Endothelial cell of umbilical vein (primary cell): ENCODE measurements at regions not wholly inside any gene's neighbourhood (a gene's known extent, or its start where the extent isn't known, plus 50 kb on each side); places are given as distances from the start of the nearest gene placed in this dataset.

ENCODE experiments used
- BruUV-seq: library from RNA; stranded (reverse); fragments of 400-500 nt; replicated peaks from 2 replicates; lab custom pipeline; 2021; lab: Mats Ljungman, UMichigan
- CTCF ChIA-PET: fragments of 300-600, 350-600 bp; sonication (Branson Sonifier 250); formaldehyde crosslinking; loops from one replicate; lab custom pipeline; 2021; ENCODE audit warnings: antibody characterized with exemption, inconsistent platforms; lab: Charles Lee
- POLR2A ChIA-PET: fragments of 300-600, 350-600 bp; sonication (Branson Sonifier 250); formaldehyde crosslinking; loops from one replicate; lab custom pipeline; 2021; ENCODE audit warnings: antibody characterized with exemption, inconsistent platforms; lab: Charles Lee
- DNase-seq: peaks from one replicate; pipeline ENCODE4 v3.0.0-alpha.2; 2011; ENCODE audit warnings: low read depth, low spot score
- FAIRE-seq: peaks from 2 replicates; lab custom pipeline; 2011; peaks lifted over from hg19 to GRCh38; lab: Jason Lieb, UNC
- H2AFZ ChIP-seq: 2 replicates; pipeline ENCODE4 v1.6.0; 2012; ENCODE audit warnings: low read depth, low read length, control low read depth, inconsistent platforms
- H3K27ac ChIP-seq: 2 replicates; pipeline ENCODE4 v1.5.1; 2011; ENCODE audit warnings: low read depth, mild to moderate bottlenecking, control low read depth, low read length, moderate library complexity; ENCODE audit not compliant: insufficient read depth
- H3K27me3 ChIP-seq, 2 experiments: 2 replicates each; pipeline versions ENCODE4 v1.6.0 to v1.6.1; 2011; ENCODE audit warnings: low read length in 2 of 2, mixed read lengths in 1 of 2; ENCODE audit not compliant: control insufficient read depth in 2 of 2, insufficient read depth in 2 of 2
- H3K36me3 ChIP-seq, 2 experiments: 2 replicates in 1 of 2; 3 replicates in 1 of 2; pipeline ENCODE4 v1.5.1; 2011; ENCODE audit warnings: low read length in 2 of 2, mild to moderate bottlenecking in 1 of 2, moderate library complexity in 1 of 2; ENCODE audit not compliant: control insufficient read depth in 2 of 2, insufficient read depth in 2 of 2; ENCODE audit errors: extremely low read depth in 1 of 2
- H3K4me1 ChIP-seq: 3 replicates; pipeline ENCODE4 v1.5.1; 2011; ENCODE audit warnings: mild to moderate bottlenecking, low read length; ENCODE audit not compliant: control insufficient read depth, insufficient read depth; ENCODE audit errors: extremely low read depth
- H3K4me2 ChIP-seq: 2 replicates; pipeline ENCODE4 v1.6.1; 2011; ENCODE audit warnings: low read length, control low read depth, mixed read lengths; ENCODE audit not compliant: insufficient read depth
- H3K4me3 ChIP-seq, 3 experiments: fragments of 200-600 bp in 1 of 3; sonication (generic), shearing (Covaris generic) in 1 of 3; replicated peaks in 1 of 3; 2 replicates each; pipeline ENCODE4 v1.5.1; 2011 to 2016; ENCODE audit warnings: control low read depth in 3 of 3, low read length in 3 of 3, mild to moderate bottlenecking in 2 of 3, inconsistent platforms in 1 of 3, low read depth in 1 of 3, moderate library complexity in 1 of 3; ENCODE audit not compliant: insufficient read depth in 1 of 3
- H3K79me2 ChIP-seq: 2 replicates; pipeline ENCODE4 v1.6.0; 2012; ENCODE audit warnings: low read length, inconsistent platforms; ENCODE audit not compliant: control insufficient read depth, insufficient read depth
- H3K9ac ChIP-seq: replicated peaks from 2 replicates; pipeline ENCODE3; 2011; ENCODE audit warnings: low read length, control low read depth; ENCODE audit not compliant: insufficient read depth; ENCODE audit errors: extremely low read depth
- H3K9me1 ChIP-seq: replicated peaks from 3 replicates; pipeline ENCODE4 v1.6.0; 2011; ENCODE audit warnings: mild to moderate bottlenecking, low read length; ENCODE audit not compliant: control insufficient read depth, insufficient read depth; ENCODE audit errors: extremely low read depth
- H3K9me3 ChIP-seq: replicated peaks from 2 replicates; pipeline ENCODE4 v1.5.1; 2012; ENCODE audit warnings: low read length, inconsistent platforms; ENCODE audit not compliant: control insufficient read depth, insufficient read depth
- H4K20me1 ChIP-seq: replicated peaks from 2 replicates; pipeline ENCODE3; 2011; ENCODE audit warnings: mild to moderate bottlenecking, low read length; ENCODE audit not compliant: control insufficient read depth, insufficient read depth; ENCODE audit errors: extremely low read depth
- EZH2 ChIP-seq: IDR thresholded peaks from 2 replicates; pipeline ENCODE4 v1.6.1; 2012; ENCODE audit warnings: borderline replicate concordance, low read depth, mild to moderate bottlenecking, moderate library complexity, low read length, inconsistent platforms; ENCODE audit not compliant: severe bottlenecking
- FOS ChIP-seq: IDR thresholded peaks from 2 replicates; pipeline ENCODE4 v1.6.1; 2011; ENCODE audit warnings: mild to moderate bottlenecking, low read length, moderate library complexity, borderline replicate concordance; ENCODE audit not compliant: insufficient read depth
- GATA2 ChIP-seq: IDR thresholded peaks from 2 replicates; pipeline ENCODE4 v1.7.0; 2011; ENCODE audit warnings: low read depth, mild to moderate bottlenecking, moderate library complexity, mixed read lengths, low read length; ENCODE audit not compliant: insufficient read length, insufficient read depth
- JUN ChIP-seq: IDR thresholded peaks from 2 replicates; pipeline ENCODE4 v1.6.1; 2011; ENCODE audit warnings: borderline replicate concordance, low read depth; ENCODE audit not compliant: insufficient read length, insufficient read depth
- MYC ChIP-seq: IDR thresholded peaks from one replicate; pipeline ENCODE4 v1.6.1; 2011; ENCODE audit warnings: mild to moderate bottlenecking, low read depth, low read length
- POLR2A ChIP-seq: IDR thresholded peaks from 2 replicates; pipeline ENCODE4 v1.6.1; 2012; ENCODE audit warnings: low read depth, mild to moderate bottlenecking, control low read depth, low read length
- POLR2AphosphoS5 ChIP-seq: IDR thresholded peaks from 2 replicates; pipeline ENCODE4 v1.6.1; 2012; ENCODE audit warnings: low read depth, mild to moderate bottlenecking, control low read depth, low read length, moderate library complexity; ENCODE audit not compliant: insufficient read depth
- dilution Hi-C: fragments of 300-500 bp; cut with MboI; formaldehyde crosslinking; loops from one replicate; pipeline ENCODE4 v1.15.0; 2019; ENCODE audit warnings: low sequenced_read_pairs; ENCODE audit not compliant: extremely low pct_ligation_motif_present
- intact Hi-C: fragments of 100-400 bp; cut with micrococcal nuclease; formaldehyde crosslinking; loops from one replicate; pipeline ENCODE4 v1.10.0; 2022
- TF ChIP-seq, protein P1 (sequence below), 2 donors: IDR thresholded peaks; 1 replicate in 1 of 2; 2 replicates in 1 of 2; pipeline ENCODE4 v1.5.1; 2011; ENCODE audit warnings: low read length in 2 of 2, mild to moderate bottlenecking in 2 of 2, moderate library complexity in 2 of 2, control low read depth in 1 of 2, inconsistent platforms in 1 of 2, low read depth in 1 of 2; ENCODE audit not compliant: insufficient read depth in 1 of 2; ENCODE audit errors: extremely low read depth in 1 of 2
- TF ChIP-seq, protein P2 (sequence below): IDR thresholded peaks from 2 replicates; pipeline ENCODE4 v1.6.1; 2011; ENCODE audit not compliant: insufficient read depth, insufficient read length

DNA sequence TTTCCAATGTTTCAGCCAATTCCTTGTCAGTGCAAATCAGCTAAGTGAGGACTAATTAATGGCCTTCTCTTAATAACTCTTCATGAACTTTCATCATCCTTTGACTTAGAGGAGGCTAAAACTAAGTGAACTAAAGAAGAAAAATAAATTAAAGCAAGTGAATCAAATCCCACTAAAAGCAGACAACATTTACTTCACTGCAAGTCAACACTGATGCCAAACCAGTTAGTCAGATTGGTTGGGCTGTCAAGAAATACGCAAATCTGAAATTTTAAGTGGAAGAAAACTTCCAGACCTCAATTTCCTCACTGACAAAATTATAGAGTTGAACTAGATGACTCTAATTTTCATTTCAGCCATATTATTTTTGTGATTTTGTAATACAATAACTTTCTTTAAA lies 137.2 kb upstream of the PRLR start:
- H3K27me3 ChIP-seq, result no peaks in the 10 kb centered on the region
- H3K4me1 ChIP-seq, result no peaks in the 10 kb centered on the region
- ChIA-PET POLR2A (no interaction called here), CTCF (no interaction called here)
- no peak overlapping the region for H3K27ac ChIP-seq
- H4K20me1 ChIP-seq, result no peaks in the 10 kb centered on the region
- no peaks in the 10 kb centered on the region for H3K9me1 ChIP-seq
- no peaks in the 10 kb centered on the region for H3K9me3 ChIP-seq
- no peak for DNase-seq
- no peak for TF ChIP-seq MYC
- TF ChIP-seq POLR2A, result no peak
- TF ChIP-seq, protein P1, sequence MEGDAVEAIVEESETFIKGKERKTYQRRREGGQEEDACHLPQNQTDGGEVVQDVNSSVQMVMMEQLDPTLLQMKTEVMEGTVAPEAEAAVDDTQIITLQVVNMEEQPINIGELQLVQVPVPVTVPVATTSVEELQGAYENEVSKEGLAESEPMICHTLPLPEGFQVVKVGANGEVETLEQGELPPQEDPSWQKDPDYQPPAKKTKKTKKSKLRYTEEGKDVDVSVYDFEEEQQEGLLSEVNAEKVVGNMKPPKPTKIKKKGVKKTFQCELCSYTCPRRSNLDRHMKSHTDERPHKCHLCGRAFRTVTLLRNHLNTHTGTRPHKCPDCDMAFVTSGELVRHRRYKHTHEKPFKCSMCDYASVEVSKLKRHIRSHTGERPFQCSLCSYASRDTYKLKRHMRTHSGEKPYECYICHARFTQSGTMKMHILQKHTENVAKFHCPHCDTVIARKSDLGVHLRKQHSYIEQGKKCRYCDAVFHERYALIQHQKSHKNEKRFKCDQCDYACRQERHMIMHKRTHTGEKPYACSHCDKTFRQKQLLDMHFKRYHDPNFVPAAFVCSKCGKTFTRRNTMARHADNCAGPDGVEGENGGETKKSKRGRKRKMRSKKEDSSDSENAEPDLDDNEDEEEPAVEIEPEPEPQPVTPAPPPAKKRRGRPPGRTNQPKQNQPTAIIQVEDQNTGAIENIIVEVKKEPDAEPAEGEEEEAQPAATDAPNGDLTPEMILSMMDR (IDR thresholded peaks at IDR 0.05; ENCODE audit: extremely low read depth in 1 of 2, insufficient read depth in 1 of 2, low read depth in 1 of 2, low read length in 2 of 2), result no peak
- H2AFZ ChIP-seq, result no peak overlapping the region
- dilution Hi-C loops (no loop called here), intact Hi-C loops (no loop called here)
- no peak overlapping the region for H3K4me2 ChIP-seq
- no peak overlapping the region for H3K9ac ChIP-seq
- BruUV-seq, result no TSS peak
- no peak for FAIRE-seq
- H3K4me3 ChIP-seq, result no peak overlapping the region
- H3K79me2 ChIP-seq, result no peaks in the 10 kb centered on the region
- no peaks in the 10 kb centered on the region for H3K36me3 ChIP-seq

DNA sequence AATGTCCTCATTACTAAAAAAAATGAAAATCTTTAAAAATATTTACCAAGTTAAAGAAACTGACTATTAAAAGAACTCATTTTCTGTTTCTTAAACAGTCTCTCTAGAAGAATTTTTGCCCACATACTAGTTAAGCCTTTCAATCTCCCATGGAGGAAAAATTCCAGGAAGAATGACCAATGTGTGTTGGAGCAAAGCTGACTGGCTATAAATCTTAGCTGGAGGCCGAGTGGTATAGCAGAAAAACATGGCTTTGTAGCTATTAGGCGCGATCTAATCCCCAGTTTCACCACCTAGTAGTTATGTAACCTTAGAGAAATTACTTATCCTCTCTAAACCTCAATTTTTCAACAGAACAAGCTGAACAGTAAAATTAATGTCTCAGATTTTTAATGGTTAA lies 135.5 kb upstream of the PRLR start:
- POLR2A ChIA-PET, result no interaction called here
- CTCF ChIA-PET, result no interaction called here
- Histone ChIP-seq H3K27me3 (no peaks in the 10 kb centered on the region), H3K9me3 (no peaks in the 10 kb centered on the region), H3K36me3 (no peaks in the 10 kb centered on the region), H3K9me1 (no peaks in the 10 kb centered on the region), H2AFZ (no peak overlapping the region), H3K27ac (no peak overlapping the region), H3K4me2 (no peak overlapping the region), H3K79me2 (no peaks in the 10 kb centered on the region), H3K9ac (no peak overlapping the region), H3K4me3 (no peak overlapping the region), H3K4me1 (no peaks in the 10 kb centered on the region), H4K20me1 (no peaks in the 10 kb centered on the region)
- dilution Hi-C loops, result no loop called here
- FAIRE-seq, result no peak
- no TSS peak for BruUV-seq
- intact Hi-C loops, result no loop called here
- no peak for DNase-seq
- TF ChIP-seq, protein P2, sequence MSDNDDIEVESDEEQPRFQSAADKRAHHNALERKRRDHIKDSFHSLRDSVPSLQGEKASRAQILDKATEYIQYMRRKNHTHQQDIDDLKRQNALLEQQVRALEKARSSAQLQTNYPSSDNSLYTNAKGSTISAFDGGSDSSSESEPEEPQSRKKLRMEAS, result no peak
- TF ChIP-seq GATA2 (no peak), POLR2A (no peak), EZH2 (no peak), MYC (no peak), JUN (no peak), FOS (no peak), POLR2AphosphoS5 (no peak)
- TF ChIP-seq, protein P1 (IDR thresholded peaks at IDR 0.05; ENCODE audit: extremely low read depth in 1 of 2, insufficient read depth in 1 of 2, low read depth in 1 of 2, low read length in 2 of 2), result no peak
